ENCODE measurements at regions not wholly inside any gene's neighbourhood (a gene's known extent, or its start where the extent isn't known, plus 50 kb on each side); places are given as distances from the start of the nearest gene placed in this dataset.
"Not testable (repeated sequence)": the region's sequence is repeated elsewhere in the genome, so short reads cannot be mapped to it uniquely, and the experiment has no call there.

GRCh38 chr6:25138233-25138933, 140.8 kb upstream of the CARMIL1 start:
- H3K4me1 ChIP-seq = peaks cover 0 to 42% (median 12%) of the 10 kb centered on the region in 4 donors
- TF ChIP-seq POLR2A (IDR thresholded peaks at IDR 0.05) = peak in 1 of 2 donors; percentile 45
- TF ChIP-seq EP300 (IDR thresholded peaks at IDR 0.05) = peak in 1 of 2 donors; percentile 82
- TF ChIP-seq, protein P1, sequence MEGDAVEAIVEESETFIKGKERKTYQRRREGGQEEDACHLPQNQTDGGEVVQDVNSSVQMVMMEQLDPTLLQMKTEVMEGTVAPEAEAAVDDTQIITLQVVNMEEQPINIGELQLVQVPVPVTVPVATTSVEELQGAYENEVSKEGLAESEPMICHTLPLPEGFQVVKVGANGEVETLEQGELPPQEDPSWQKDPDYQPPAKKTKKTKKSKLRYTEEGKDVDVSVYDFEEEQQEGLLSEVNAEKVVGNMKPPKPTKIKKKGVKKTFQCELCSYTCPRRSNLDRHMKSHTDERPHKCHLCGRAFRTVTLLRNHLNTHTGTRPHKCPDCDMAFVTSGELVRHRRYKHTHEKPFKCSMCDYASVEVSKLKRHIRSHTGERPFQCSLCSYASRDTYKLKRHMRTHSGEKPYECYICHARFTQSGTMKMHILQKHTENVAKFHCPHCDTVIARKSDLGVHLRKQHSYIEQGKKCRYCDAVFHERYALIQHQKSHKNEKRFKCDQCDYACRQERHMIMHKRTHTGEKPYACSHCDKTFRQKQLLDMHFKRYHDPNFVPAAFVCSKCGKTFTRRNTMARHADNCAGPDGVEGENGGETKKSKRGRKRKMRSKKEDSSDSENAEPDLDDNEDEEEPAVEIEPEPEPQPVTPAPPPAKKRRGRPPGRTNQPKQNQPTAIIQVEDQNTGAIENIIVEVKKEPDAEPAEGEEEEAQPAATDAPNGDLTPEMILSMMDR (IDR thresholded peaks at IDR 0.05) = peak in 2 of 5 experiments; percentile 34 to 37
- H3K36me3 ChIP-seq = no peaks in the 10 kb centered on the region
- H3K27me3 ChIP-seq = no peaks in the 10 kb centered on the region
- peak overlapping the region; percentile 71 to 93 (median 86) for H3K27ac ChIP-seq
- H3K4me3 ChIP-seq = peak overlapping the region; percentile 29 to 59 (median 56)
- DNase-seq (ENCODE audit: low spot score in 2 of 2) = peak in 1 of 2 donors; percentile 69
- 0 to 1% methylated on average over 7 of the region's 7 CpGs for WGBS, 2 donors
- H3K9me3 ChIP-seq = no peaks in the 10 kb centered on the region

GRCh38 chr6:25138934-25139415, 140.2 kb upstream of the CARMIL1 start:
- peak overlapping the region; percentile 29 to 59 (median 56) for H3K4me3 ChIP-seq
- peaks cover 0 to 36% (median 12%) of the 10 kb centered on the region in 4 donors for H3K4me1 ChIP-seq
- TF ChIP-seq, protein P1 (IDR thresholded peaks at IDR 0.05) = no peak
- TF ChIP-seq EP300 (IDR thresholded peaks at IDR 0.05) = no peak
- no peak for TF ChIP-seq POLR2A (IDR thresholded peaks at IDR 0.05)
- H3K36me3 ChIP-seq = no peaks in the 10 kb centered on the region
- DNase-seq (ENCODE audit: low spot score in 2 of 2) = no peak
- H3K9me3 ChIP-seq = no peaks in the 10 kb centered on the region
- H3K27me3 ChIP-seq = no peaks in the 10 kb centered on the region
- peak overlapping the region; percentile 71 to 93 (median 86) for H3K27ac ChIP-seq
- 1% methylated on average over 2 of the region's 2 CpGs for WGBS, 2 donors

DNA sequence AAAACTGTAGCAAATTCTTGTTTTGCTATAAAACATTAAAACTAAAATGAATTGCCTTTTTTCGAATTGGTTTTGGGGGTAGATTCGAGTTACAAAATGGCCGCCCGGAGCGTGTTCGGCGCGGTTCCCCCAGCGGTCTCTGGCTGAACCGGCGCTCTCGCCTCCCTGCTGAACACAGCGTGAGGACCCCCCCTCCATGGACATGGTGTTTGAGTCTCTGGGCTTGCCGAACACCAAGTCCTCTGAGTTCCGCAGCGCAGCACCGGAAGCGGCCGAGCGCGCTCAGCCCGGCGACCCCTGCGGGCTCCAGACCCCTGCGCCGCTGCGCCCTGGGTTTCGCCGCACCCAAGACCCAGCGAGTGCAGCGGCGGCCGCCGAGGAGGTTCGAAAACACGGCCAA, 139.6 kb upstream of the CARMIL1 start:
- 76 to 95% methylated on average over 36 of the region's 36 CpGs for WGBS, 2 donors
- Histone ChIP-seq H3K4me1 (peaks cover 0 to 35% (median 12%) of the 10 kb centered on the region in 4 donors), H3K27ac (peak overlapping the region in 1 of 4 donors; percentile 93), H3K4me3 (peak overlapping the region in 2 of 4 donors; percentile 58 to 59)
- DNase-seq (ENCODE audit: low spot score in 2 of 2); H3K27me3 ChIP-seq; H3K9me3 ChIP-seq; H3K36me3 ChIP-seq: not testable (repeated sequence)

DNA sequence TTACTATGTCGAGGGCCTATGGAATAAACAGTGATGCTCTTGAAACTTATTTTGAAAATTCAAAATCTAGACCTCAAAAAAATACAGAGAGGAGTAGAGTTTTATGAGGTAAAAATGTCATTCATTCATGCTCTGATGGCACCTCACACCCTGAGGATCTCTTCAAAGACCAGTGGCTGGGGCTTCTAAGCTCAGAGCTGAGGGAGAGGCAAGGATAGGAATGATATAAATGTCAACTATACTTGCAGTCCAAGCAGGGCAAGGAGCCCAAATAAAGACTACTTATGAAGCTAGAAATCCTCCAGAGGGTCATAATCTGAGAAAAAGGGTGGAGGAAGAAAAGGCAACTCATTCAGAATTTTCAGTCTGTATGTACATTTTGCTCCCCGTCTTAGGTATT, 136.7 kb upstream of the CARMIL1 start:
- 74 to 76% methylated on average over 2 of the region's 2 CpGs for WGBS, 2 donors
- no peaks in the 10 kb centered on the region for H3K9me3 ChIP-seq
- H3K27me3 ChIP-seq = no peaks in the 10 kb centered on the region

DNA sequence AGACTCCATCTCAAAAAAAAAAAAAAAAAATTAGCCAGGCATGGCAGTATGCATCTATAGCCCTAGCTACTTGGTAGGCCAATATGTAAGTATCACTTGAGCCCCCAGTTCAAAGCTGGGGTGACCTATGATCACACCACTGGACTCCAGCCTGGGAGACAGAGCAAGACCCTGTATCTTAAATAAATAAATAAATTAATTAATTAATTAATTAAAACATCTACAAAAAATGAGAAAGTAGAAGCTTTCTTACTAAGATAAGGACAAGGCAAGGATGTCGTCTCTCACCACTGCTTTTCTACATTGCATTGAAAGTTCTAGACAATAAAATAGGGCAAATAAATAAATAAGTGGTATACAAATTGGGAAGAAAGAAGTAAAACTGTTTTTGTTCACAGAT, 134.3 kb upstream of the CARMIL1 start:
- DNase-seq (ENCODE audit: low spot score in 2 of 2) = no peak
- Histone ChIP-seq H3K4me1 (peaks cover 0 to 8% (median 0%) of the 10 kb centered on the region in 4 donors), H3K27ac (no peak overlapping the region), H3K4me3 (no peak overlapping the region), H3K9me3 (no peaks in the 10 kb centered on the region), H3K27me3 (no peaks in the 10 kb centered on the region), H3K36me3 (no peaks in the 10 kb centered on the region)
- 98 to 100% methylated on average over 1 of the region's 1 CpG for WGBS, 2 donors
- TF ChIP-seq, protein P1 (IDR thresholded peaks at IDR 0.05) = no peak
- TF ChIP-seq POLR2A (IDR thresholded peaks at IDR 0.05) (no peak), EP300 (IDR thresholded peaks at IDR 0.05) (no peak)

More for the DNA sequence above, 136.7 kb upstream of the CARMIL1 start:
- no peak for DNase-seq (ENCODE audit: low spot score in 2 of 2)
- Histone ChIP-seq H3K4me3 (no peak overlapping the region), H3K27ac (peak overlapping the region in 1 of 4 donors; percentile 24), H3K36me3 (no peaks in the 10 kb centered on the region), H3K4me1 (peaks cover 0 to 20% (median 4%) of the 10 kb centered on the region in 4 donors)
- TF ChIP-seq, protein P1 (IDR thresholded peaks at IDR 0.05) = no peak
- no peak for TF ChIP-seq POLR2A (IDR thresholded peaks at IDR 0.05)
- no peak for TF ChIP-seq EP300 (IDR thresholded peaks at IDR 0.05)
